ENCODE measurements at regions not wholly inside any gene's neighbourhood (a gene's known extent, or its start where the extent isn't known, plus 50 kb on each side); places are given as distances from the start of the nearest gene placed in this dataset.
A peak's percentile ranks its signal among the peaks of the same experiment; 100 is the strongest.

GRCh38 chr1:14037101-14037847 is 337.3 kb downstream of the PRDM2 start:
- DNase-seq: no peak

GRCh38 chr1:14039582-14040430 is 339.8 kb downstream of the PRDM2 start:
- no peak for DNase-seq

GRCh38 chr1:14049965-14050364 is 350.0 kb downstream of the PRDM2 start:
- no peak for DNase-seq

- DNase-seq: peak in 4 of 56 donors; percentile 2 to 18 (median 17)
Observed at GRCh38 chr1:14055442-14056223, 355.6 kb downstream of the PRDM2 start.

GRCh38 chr1:14057640-14058039 is 357.7 kb downstream of the PRDM2 start:
- no peak for DNase-seq

- DNase-seq: no peak
Observed at GRCh38 chr1:14061204-14061603, 361.2 kb downstream of the PRDM2 start.

GRCh38 chr1:14061722-14062121 is 361.7 kb downstream of the PRDM2 start:
- DNase-seq: no peak

GRCh38 chr1:14062669-14063068 is 362.7 kb downstream of the PRDM2 start:
- DNase-seq: no peak

GRCh38 chr1:14064649-14065442 is 364.9 kb downstream of the PRDM2 start:
- no peak for DNase-seq

- DNase-seq: no peak
Observed at GRCh38 chr1:14065486-14065885, 365.5 kb downstream of the PRDM2 start.

- no peak for DNase-seq
Observed at GRCh38 chr1:14067036-14067435, 367.0 kb downstream of the PRDM2 start.

GRCh38 chr1:14067711-14068110 is 367.7 kb downstream of the PRDM2 start:
- peak in 32 of 56 donors; percentile 1 to 66 (median 20) for DNase-seq

- no peak for DNase-seq
Observed at GRCh38 chr1:14071581-14071980, 371.6 kb downstream of the PRDM2 start.

GRCh38 chr1:14080653-14081052 is 380.7 kb downstream of the PRDM2 start:
- DNase-seq: no peak

- no peak for DNase-seq
Observed at GRCh38 chr1:14082331-14082730, 382.3 kb downstream of the PRDM2 start.

GRCh38 chr1:14083277-14083676 is 383.3 kb downstream of the PRDM2 start:
- DNase-seq: no peak

- DNase-seq: no peak
Observed at GRCh38 chr1:14083706-14084105, 383.7 kb downstream of the PRDM2 start.

- no peak for DNase-seq
Observed at GRCh38 chr1:14090062-14090461, 390.1 kb downstream of the PRDM2 start.

GRCh38 chr1:14090531-14090930 is 390.5 kb downstream of the PRDM2 start:
- no peak for DNase-seq

GRCh38 chr1:14094611-14095400 is 394.8 kb downstream of the PRDM2 start:
- DNase-seq: no peak

Data from amygdala (tissue), 56 donors.